PFSK-1 (cell line): ENCODE measurements at regions not wholly inside any gene's neighbourhood (a gene's known extent, or its start where the extent isn't known, plus 50 kb on each side); places are given as distances from the start of the nearest gene placed in this dataset.

ENCODE experiments used
- FOXP2 ChIP-seq: optimal IDR thresholded peaks from 2 replicates; pipeline ENCODE3; 2011; ENCODE audit warnings: borderline replicate concordance, control low read depth, inconsistent platforms; ENCODE audit not compliant: insufficient read depth; ENCODE audit errors: extremely low read length, extremely low read depth
- POLR2AphosphoS5 ChIP-seq: IDR thresholded peaks from 2 replicates; pipeline ENCODE4 v1.6.1; 2012; ENCODE audit warnings: low read depth, mild to moderate bottlenecking, control low read depth, low read length, moderate library complexity
- REST ChIP-seq, 2 experiments: IDR thresholded peaks; 2 replicates each; pipeline versions ENCODE4 v1.6.1 to v1.8.0; 2011 to 2012; ENCODE audit warnings: low read depth in 2 of 2, low read length in 2 of 2, control low read depth in 1 of 2, inconsistent platforms in 1 of 2, mild to moderate bottlenecking in 1 of 2, moderate library complexity in 1 of 2; ENCODE audit not compliant: insufficient read depth in 1 of 2
- SIN3A ChIP-seq: IDR thresholded peaks from 2 replicates; pipeline ENCODE4 v1.6.1; 2012; ENCODE audit warnings: mild to moderate bottlenecking, low read length, moderate library complexity, borderline replicate concordance; ENCODE audit not compliant: insufficient read depth
- TAF1 ChIP-seq: IDR thresholded peaks from 2 replicates; pipeline ENCODE4 v1.6.1; 2012; ENCODE audit warnings: low read length, control low read depth, borderline replicate concordance; ENCODE audit not compliant: insufficient read depth

- TF ChIP-seq POLR2AphosphoS5 (no peak), REST (IDR thresholded peaks at IDR 0.05; ENCODE audit: insufficient read depth in 1 of 2, low read depth in 2 of 2, low read length in 2 of 2) (no peak), SIN3A (no peak), TAF1 (no peak), FOXP2 (no peak)
These were observed 86.1 kb upstream of the BZW1 start for GRCh38 chr2:200725596-200725995.

GRCh38 chr2:200728630-200729029 is 83.1 kb upstream of the BZW1 start:
- TF ChIP-seq TAF1 (no peak), POLR2AphosphoS5 (no peak), REST (IDR thresholded peaks at IDR 0.05; ENCODE audit: insufficient read depth in 1 of 2, low read depth in 2 of 2, low read length in 2 of 2) (no peak), SIN3A (no peak), FOXP2 (no peak)

GRCh38 chr2:200730302-200730701 is 81.4 kb upstream of the BZW1 start:
- TF ChIP-seq FOXP2 (no peak), REST (IDR thresholded peaks at IDR 0.05; ENCODE audit: insufficient read depth in 1 of 2, low read depth in 2 of 2, low read length in 2 of 2) (no peak), POLR2AphosphoS5 (no peak), SIN3A (no peak), TAF1 (no peak)

GRCh38 chr2:200730960-200731359 is 80.8 kb upstream of the BZW1 start:
- no peak for TF ChIP-seq REST (IDR thresholded peaks at IDR 0.05; ENCODE audit: insufficient read depth in 1 of 2, low read depth in 2 of 2, low read length in 2 of 2)

- TF ChIP-seq FOXP2 (no peak), SIN3A (no peak), TAF1 (no peak), REST (IDR thresholded peaks at IDR 0.05; ENCODE audit: insufficient read depth in 1 of 2, low read depth in 2 of 2, low read length in 2 of 2) (no peak), POLR2AphosphoS5 (no peak)
These were observed 78.8 kb upstream of the BZW1 start for GRCh38 chr2:200732866-200733265.
